ENCODE measurements at regions not wholly inside any gene's neighbourhood (a gene's known extent, or its start where the extent isn't known, plus 50 kb on each side); places are given as distances from the start of the nearest gene placed in this dataset.

DNA sequence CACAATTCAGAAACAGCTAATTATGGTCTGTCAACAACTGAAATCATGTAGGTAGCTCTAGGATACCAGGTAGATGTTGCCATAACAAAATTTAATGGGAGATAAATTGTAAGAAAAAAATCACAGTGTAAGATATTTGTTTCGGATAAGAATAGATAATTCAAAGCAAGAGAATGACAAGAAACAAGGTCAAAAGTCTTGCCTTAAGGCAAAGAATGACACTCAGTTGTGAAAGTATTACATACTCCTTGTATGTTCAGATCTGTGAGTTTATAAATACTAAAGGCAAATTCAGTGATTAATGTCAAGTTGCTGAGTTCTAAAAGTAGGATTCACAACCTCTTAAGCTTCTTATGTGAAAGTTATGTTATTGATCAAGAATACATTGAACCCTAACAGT lies 772.2 kb upstream of the SGO1 start:
- TF ChIP-seq POLR2A (IDR thresholded peaks at IDR 0.05) (no peak), CTCF (IDR thresholded peaks at IDR 0.05) (no peak)
- Histone ChIP-seq H3K27ac (no peak overlapping the region), H3K9me3 (no peaks in the 10 kb centered on the region), H3K4me3 (no peak overlapping the region), H3K27me3 (no peaks in the 10 kb centered on the region), H3K36me3 (no peaks in the 10 kb centered on the region), H3K4me1 (no peaks in the 10 kb centered on the region)
- DNase-seq, result no peak

DNA sequence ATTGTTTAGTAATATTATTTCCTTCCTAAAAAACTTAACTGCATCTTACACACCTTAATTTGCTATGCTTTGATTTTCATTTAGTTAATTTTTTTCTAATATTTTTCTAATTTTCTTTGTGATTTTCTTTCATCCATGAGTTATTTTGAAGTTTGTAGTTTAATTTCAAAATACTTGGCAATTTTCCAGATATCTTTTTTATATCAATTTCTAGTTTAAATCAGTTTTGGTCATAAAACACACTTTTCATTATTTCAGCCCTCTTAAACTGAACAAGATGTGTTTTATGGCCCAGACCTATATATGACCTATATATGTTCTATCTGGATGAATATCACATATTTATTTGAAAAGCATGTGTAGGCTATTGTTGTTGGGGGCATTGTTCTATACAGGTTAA lies 759.9 kb upstream of the SGO1 start:
- no peaks in the 10 kb centered on the region for H3K36me3 ChIP-seq
- no peaks in the 10 kb centered on the region for H3K27me3 ChIP-seq
- no peak for TF ChIP-seq CTCF (IDR thresholded peaks at IDR 0.05)
- no peak for TF ChIP-seq POLR2A (IDR thresholded peaks at IDR 0.05)
- no peak overlapping the region for H3K27ac ChIP-seq
- peaks cover 0 to 4% (median 0%) of the 10 kb centered on the region in 4 donors for H3K9me3 ChIP-seq
- no peak for DNase-seq
- no peaks in the 10 kb centered on the region for H3K4me1 ChIP-seq
- no peak overlapping the region for H3K4me3 ChIP-seq

GRCh38 chr3:20935791-20936190 lies 749.8 kb upstream of the SGO1 start:
- peaks cover 0 to 3% (median 0%) of the 10 kb centered on the region in 4 donors for H3K9me3 ChIP-seq
- H3K27me3 ChIP-seq, result no peaks in the 10 kb centered on the region
- TF ChIP-seq POLR2A (IDR thresholded peaks at IDR 0.05), result no peak
- no peak for TF ChIP-seq CTCF (IDR thresholded peaks at IDR 0.05)
- no peak overlapping the region for H3K4me3 ChIP-seq
- no peaks in the 10 kb centered on the region for H3K36me3 ChIP-seq
- H3K4me1 ChIP-seq, result no peaks in the 10 kb centered on the region
- DNase-seq, result no peak
- no peak overlapping the region for H3K27ac ChIP-seq

DNA sequence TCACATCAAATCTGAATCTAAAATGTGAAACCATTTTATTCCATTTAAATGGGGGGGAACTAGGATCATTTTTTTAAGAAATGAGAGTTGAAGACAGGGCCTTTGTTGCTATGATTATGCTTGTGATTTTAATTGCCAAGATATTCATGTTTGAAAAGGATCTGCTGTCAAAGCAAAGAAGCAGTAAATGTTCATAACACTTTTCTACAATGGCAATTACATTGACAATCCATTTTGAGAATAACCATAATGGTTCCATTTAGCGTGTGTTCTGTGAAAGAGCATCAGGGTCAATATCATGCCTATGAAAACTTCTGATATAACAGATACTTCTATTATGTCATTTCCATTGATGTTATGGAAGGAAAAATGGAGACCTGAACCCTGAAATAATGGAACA lies 745.8 kb upstream of the SGO1 start:
- no peak for DNase-seq
- Histone ChIP-seq H3K36me3 (no peaks in the 10 kb centered on the region), H3K4me1 (no peaks in the 10 kb centered on the region), H3K27ac (no peak overlapping the region), H3K27me3 (no peaks in the 10 kb centered on the region), H3K9me3 (no peaks in the 10 kb centered on the region), H3K4me3 (no peak overlapping the region)
- TF ChIP-seq CTCF (IDR thresholded peaks at IDR 0.05) (no peak), POLR2A (IDR thresholded peaks at IDR 0.05) (no peak)

GRCh38 chr3:20930034-20930433 lies 744.0 kb upstream of the SGO1 start:
- Histone ChIP-seq H3K4me3 (no peak overlapping the region), H3K9me3 (no peaks in the 10 kb centered on the region), H3K36me3 (no peaks in the 10 kb centered on the region), H3K27me3 (no peaks in the 10 kb centered on the region), H3K4me1 (no peaks in the 10 kb centered on the region), H3K27ac (no peak overlapping the region)
- DNase-seq, result no peak
- TF ChIP-seq CTCF (IDR thresholded peaks at IDR 0.05) (no peak), POLR2A (IDR thresholded peaks at IDR 0.05) (no peak)

Measured in Peyer's patch (tissue), 4 donors.